BJ (cell line): ENCODE measurements at regions not wholly inside any gene's neighbourhood (a gene's known extent, or its start where the extent isn't known, plus 50 kb on each side); places are given as distances from the start of the nearest gene placed in this dataset.
"Not testable (repeated sequence)": the region's sequence is repeated elsewhere in the genome, so short reads cannot be mapped to it uniquely, and the experiment has no call there.

Experiments used
- CTCF ChIA-PET: fragments of 350-600 bp; formaldehyde crosslinking; extraction: SDS; loops from one replicate; lab custom pipeline; 2021; ENCODE audit warnings: antibody characterized with exemption, inconsistent platforms; lab: Yijun Ruan, JAX
- POLR2A ChIA-PET: fragments of 300-600 bp; sonication (Branson Sonifier 250); formaldehyde crosslinking; extraction: SDS; loops from one replicate; lab custom pipeline; 2021; ENCODE audit warnings: antibody characterized with exemption; lab: Charles Lee
- DNase-seq: peaks from one replicate; pipeline ENCODE4 v3.0.0-alpha.2; 2011; ENCODE audit warnings: low read depth
- H3K27me3 ChIP-seq: 2 replicates; pipeline ENCODE4 v1.6.0; 2011; ENCODE audit warnings: low read length; ENCODE audit not compliant: control insufficient read depth, insufficient read depth
- H3K36me3 ChIP-seq: 2 replicates; pipeline ENCODE4 v1.5.1; 2011; ENCODE audit warnings: low read length; ENCODE audit not compliant: control insufficient read depth, insufficient read depth
- H3K4me3 ChIP-seq: 2 replicates; pipeline ENCODE4 v1.5.1; 2011; ENCODE audit warnings: low read depth, mild to moderate bottlenecking, control low read depth, low read length
- TF ChIP-seq, protein P1 (sequence below): IDR thresholded peaks from 2 replicates; pipeline ENCODE4 v1.5.1; 2011; ENCODE audit warnings: low read depth, mild to moderate bottlenecking, control low read depth, inconsistent platforms, low read length, moderate library complexity; ENCODE audit not compliant: insufficient read depth

- TF ChIP-seq, protein P1, sequence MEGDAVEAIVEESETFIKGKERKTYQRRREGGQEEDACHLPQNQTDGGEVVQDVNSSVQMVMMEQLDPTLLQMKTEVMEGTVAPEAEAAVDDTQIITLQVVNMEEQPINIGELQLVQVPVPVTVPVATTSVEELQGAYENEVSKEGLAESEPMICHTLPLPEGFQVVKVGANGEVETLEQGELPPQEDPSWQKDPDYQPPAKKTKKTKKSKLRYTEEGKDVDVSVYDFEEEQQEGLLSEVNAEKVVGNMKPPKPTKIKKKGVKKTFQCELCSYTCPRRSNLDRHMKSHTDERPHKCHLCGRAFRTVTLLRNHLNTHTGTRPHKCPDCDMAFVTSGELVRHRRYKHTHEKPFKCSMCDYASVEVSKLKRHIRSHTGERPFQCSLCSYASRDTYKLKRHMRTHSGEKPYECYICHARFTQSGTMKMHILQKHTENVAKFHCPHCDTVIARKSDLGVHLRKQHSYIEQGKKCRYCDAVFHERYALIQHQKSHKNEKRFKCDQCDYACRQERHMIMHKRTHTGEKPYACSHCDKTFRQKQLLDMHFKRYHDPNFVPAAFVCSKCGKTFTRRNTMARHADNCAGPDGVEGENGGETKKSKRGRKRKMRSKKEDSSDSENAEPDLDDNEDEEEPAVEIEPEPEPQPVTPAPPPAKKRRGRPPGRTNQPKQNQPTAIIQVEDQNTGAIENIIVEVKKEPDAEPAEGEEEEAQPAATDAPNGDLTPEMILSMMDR, result no peak
- Histone ChIP-seq H3K36me3 (no peaks in the 10 kb centered on the region), H3K27me3 (peaks cover 1% of the 10 kb centered on the region; the same call in 1 of the 2 replicates), H3K4me3 (no peak overlapping the region)
- CTCF ChIA-PET, result interaction anchor here (0.8 to 1.7 kb wide), 5 partner anchors 9 to 211 kb away, joined by 3 to 9 read pairs (median 3); partner anchors contain the start of gene RRBP1
- POLR2A ChIA-PET, result no interaction called here
- DNase-seq, result no peak
These were observed 102.2 kb downstream of the SNX5 start for GRCh38 chr20:17866234-17867001.

DNA sequence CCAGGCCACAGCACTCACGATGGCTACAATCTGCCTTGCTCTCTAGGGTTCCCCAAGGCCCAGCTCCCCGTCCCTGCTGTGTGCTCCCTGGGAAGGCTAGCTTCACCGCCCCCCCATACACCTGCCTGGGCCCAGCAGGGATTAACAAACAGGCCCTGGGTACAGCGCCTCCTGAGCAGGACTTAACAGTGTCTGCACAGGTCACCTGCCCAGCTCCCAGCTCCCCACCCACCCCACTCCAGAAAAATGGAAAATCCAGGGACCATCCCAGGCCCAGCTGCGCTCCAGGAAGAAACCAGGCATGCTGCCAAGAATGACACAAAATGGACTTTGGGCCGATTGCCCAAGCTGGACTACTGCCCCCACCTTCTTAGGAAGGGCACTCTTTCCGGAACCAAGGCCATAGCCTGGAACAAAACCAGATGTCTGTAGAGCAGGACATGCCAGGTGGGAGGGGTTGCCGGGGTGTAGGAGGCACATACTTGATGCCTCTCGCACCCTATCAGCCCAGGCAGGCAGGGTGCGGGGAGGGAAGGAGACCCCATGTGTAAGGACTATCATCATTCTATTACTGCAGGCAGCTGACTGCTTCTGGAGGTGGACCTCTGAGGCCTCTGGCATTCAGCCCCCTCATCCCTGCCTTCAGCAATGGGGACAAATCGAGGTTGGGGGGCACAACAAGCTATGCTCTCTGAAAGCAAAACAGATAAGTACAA lies 104.9 kb downstream of the SNX5 start:
- Histone ChIP-seq H3K27me3 (peaks cover 1% of the 10 kb centered on the region; the same call in 1 of the 2 replicates), H3K4me3 (no peak overlapping the region), H3K36me3 (no peaks in the 10 kb centered on the region)
- TF ChIP-seq, protein P1, result no peak
- no peak for DNase-seq
- CTCF ChIA-PET, result no interaction called here
- POLR2A ChIA-PET, result interaction anchor here (0.7 kb wide), 1 partner anchor 20 kb away, joined by 3 read pairs; no protein-coding TSS in a partner anchor

DNA sequence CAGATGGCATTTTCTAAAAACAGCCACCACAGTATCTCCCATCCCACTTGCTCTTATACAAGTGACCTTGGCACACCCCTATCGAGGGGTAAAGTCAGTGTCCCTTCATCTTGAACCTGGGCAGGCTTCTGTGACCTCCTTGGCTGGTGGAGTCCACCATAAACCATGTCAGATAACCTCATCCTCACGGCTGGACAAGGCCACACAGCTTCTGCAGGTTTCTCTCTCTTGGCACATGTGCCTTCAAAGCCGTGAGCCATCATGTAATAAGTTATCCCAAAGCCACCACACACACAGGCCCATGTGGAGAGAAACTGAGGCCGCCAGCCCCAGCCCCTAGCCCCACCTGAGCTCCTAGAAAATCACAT lies 105.4 kb downstream of the SNX5 start:
- TF ChIP-seq, protein P1, result no peak
- ChIA-PET CTCF (no interaction called here), POLR2A (no interaction called here)

DNA sequence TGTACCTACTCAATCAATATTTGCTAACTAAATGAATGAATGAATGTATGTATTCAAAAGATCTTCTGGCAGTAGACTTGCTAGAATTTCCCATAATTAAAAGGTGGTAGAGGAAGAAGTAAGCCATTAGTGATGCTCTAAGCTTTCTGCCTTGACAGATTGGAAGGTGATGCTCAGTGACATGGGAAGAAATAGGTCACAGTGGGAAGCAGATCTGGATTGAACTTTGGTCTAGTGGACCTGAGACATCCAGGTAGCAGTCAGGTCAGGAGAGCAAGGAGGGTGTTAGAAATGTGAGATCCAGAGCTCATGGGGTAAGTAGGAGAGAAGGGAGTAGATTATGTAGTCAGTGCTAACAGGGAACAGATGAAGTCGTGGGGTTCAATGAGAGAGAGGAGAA lies 106.4 kb downstream of the SNX5 start:
- Histone ChIP-seq H3K36me3 (no peaks in the 10 kb centered on the region), H3K27me3 (peaks cover 1% of the 10 kb centered on the region; the same call in 1 of the 2 replicates), H3K4me3 (no peak overlapping the region)
- CTCF ChIA-PET, result no interaction called here
- TF ChIP-seq, protein P1, result no peak
- POLR2A ChIA-PET, result no interaction called here
- DNase-seq, result no peak

More for the DNA sequence above, 105.4 kb downstream of the SNX5 start:
- H3K36me3 ChIP-seq, result no peaks in the 10 kb centered on the region
- peaks cover 1% of the 10 kb centered on the region; the same call in 1 of the 2 replicates for H3K27me3 ChIP-seq
- H3K4me3 ChIP-seq, result no peak overlapping the region
- DNase-seq, result no peak

DNA sequence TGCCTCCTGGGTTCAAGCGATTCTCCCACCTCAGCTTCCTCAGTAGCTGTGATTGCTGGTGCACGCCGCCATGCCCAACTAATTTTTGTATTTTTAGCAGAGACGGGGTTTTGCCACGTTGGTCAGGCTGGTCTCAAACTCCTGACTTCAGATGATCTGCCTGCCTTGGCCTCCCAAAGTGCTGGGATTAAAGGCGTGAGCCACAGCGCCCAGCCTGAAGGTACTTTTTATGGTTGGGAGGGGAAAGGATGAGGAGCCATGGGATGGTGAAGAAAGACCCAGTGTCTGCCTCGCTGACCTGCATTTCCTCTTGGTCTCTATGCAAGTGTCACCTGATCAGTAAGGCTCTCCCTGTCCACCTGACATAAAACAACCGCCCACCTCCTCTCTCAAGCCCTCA lies 107.0 kb downstream of the SNX5 start:
- H3K36me3 ChIP-seq, H3K4me3 ChIP-seq, CTCF ChIA-PET, POLR2A ChIA-PET, DNase-seq, H3K27me3 ChIP-seq: not testable (repeated sequence)
